Lung microvascular endothelial cell (primary cell): ENCODE measurements at regions not wholly inside any gene's neighbourhood (a gene's known extent, or its start where the extent isn't known, plus 50 kb on each side); places are given as distances from the start of the nearest gene placed in this dataset.

Experiments used
- DNase-seq, 2 donors: peaks; one replicate each; pipeline versions ENCODE4 v3.0.0 to v3.0.0-alpha.2; 2010; ENCODE audit warnings: low read depth in 2 of 2

- DNase-seq: no peak
Measured at GRCh38 chr12:3923021-3923420, 49.8 kb upstream of the PARP11 start.
